Pancreas (tissue), 10 donors: ENCODE measurements at regions not wholly inside any gene's neighbourhood (a gene's known extent, or its start where the extent isn't known, plus 50 kb on each side); places are given as distances from the start of the nearest gene placed in this dataset.

Source experiments
- ATAC-seq, 4 donors: fragments of 200-7000 bp; cut with Tn5 transposase; one replicate each; pipeline versions ENCODE4 v1.8.0 to v1.9.1; 2020; ENCODE audit warnings: mild to moderate bottlenecking in 4 of 4, moderate library complexity in 4 of 4
- DNase-seq, 6 donors: peaks; one replicate each; pipeline ENCODE4 v3.0.0-alpha.2; 2020
- FAIRE-seq: peaks from 2 replicates; lab custom pipeline; 2012; peaks lifted over from hg19 to GRCh38; lab: Jason Lieb, UNC
- H3K27ac ChIP-seq, 4 donors: fragments of 200-600 bp; sonication (generic); 1 replicate in 3 of 4; 2 replicates in 1 of 4; pipeline versions ENCODE4 v1.5.0 to v1.8.0; 2020
- H3K27me3 ChIP-seq, 4 donors: fragments of 200-600 bp; one replicate each; pipeline ENCODE4 v1.8.0; 2021
- H3K36me3 ChIP-seq, 3 donors: fragments of 200-600 bp; sonication (generic) in 1 of 3; one replicate each; pipeline versions ENCODE4 v1.5.0 to v1.8.0; 2020 to 2021
- H3K4me1 ChIP-seq, 3 donors: fragments of 200-600 bp; one replicate each; pipeline ENCODE4 v1.8.0; 2021
- H3K4me3 ChIP-seq, 4 donors: fragments of 200-600 bp; sonication (generic) in 2 of 4; one replicate each; pipeline versions ENCODE4 v1.5.0 to v1.8.0; 2020 to 2021
- H3K9me3 ChIP-seq, 4 donors: fragments of 200-600 bp; one replicate each; pipeline ENCODE4 v1.8.0; 2021
- WGBS, 2 donors: extraction: QIAGEN DNeasy Blood & Tissue Kit; methylation state at CpG; one replicate each; pipeline ENCODE4 v1.1.7; 2013; 5-methylcytosine and 5-hydroxymethylcytosine counted together
- intact Hi-C, 3 donors: fragments of 100-400 bp; cut with DNase I; formaldehyde crosslinking; loops; one replicate each; pipeline versions ENCODE4 v1.11.1 to v1.14.2; 2022
- TF ChIP-seq, protein P1 (sequence below), 4 donors: fragments of 200-600 bp; sonication (generic) in 3 of 4; IDR thresholded peaks; one replicate each; pipeline versions ENCODE4 v1.5.0 to v1.8.0; 2021; ENCODE audit warnings: antibody characterized with exemption in 4 of 4
- donor health status: healthy with polysubstance abuse.
- donor health status: DM: no; HTN: no; CAD: no; lungs with moderate emphysema.
- donor health status: DM: no; HTN: no; CAD: no.
- donor health status: control.
- donor health status: control.
- donor health status: Bipolar disorder and iron deficiency.
- donor health status: DM: yes; HTN: yes; CAD: no.
- donor health status: DM: no; HTN: no; CAD: no.
- donor health status: DM: no; HTN: no; CAD: no.
- donor health status: DM: yes; HTN: yes; CAD: no.

DNA sequence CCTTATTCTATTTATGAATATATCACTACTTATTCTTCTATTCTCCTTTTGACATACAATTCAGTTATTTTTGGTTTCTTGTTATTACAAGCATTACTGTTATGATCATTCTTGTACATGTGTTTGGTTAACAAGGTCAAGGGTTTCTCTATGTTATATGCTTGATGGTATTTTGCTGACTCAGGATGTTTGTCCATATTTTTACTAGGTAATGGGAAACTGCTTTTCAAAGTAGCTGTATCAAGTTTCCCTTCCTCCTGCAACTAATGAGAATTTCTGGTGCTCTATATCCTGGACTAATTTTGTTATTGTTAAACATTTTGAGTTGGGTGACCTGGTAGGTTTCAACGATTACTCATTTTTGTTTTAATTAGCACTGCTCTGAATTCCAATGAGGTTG is 841.0 kb downstream of the OTOL1 start:
- WGBS, 2 donors, result 61% methylated on average over 1 of the region's 1 CpG
- DNase-seq, result no peak
- no peaks in the 10 kb centered on the region for H3K9me3 ChIP-seq
- H3K4me3 ChIP-seq, result no peak overlapping the region
- no peaks in the 10 kb centered on the region for H3K36me3 ChIP-seq
- H3K27ac ChIP-seq, result no peak overlapping the region
- H3K27me3 ChIP-seq, result no peaks in the 10 kb centered on the region
- ATAC-seq, result no peak
- no peak for FAIRE-seq
- intact Hi-C loops, result no loop called here
- TF ChIP-seq, protein P1, sequence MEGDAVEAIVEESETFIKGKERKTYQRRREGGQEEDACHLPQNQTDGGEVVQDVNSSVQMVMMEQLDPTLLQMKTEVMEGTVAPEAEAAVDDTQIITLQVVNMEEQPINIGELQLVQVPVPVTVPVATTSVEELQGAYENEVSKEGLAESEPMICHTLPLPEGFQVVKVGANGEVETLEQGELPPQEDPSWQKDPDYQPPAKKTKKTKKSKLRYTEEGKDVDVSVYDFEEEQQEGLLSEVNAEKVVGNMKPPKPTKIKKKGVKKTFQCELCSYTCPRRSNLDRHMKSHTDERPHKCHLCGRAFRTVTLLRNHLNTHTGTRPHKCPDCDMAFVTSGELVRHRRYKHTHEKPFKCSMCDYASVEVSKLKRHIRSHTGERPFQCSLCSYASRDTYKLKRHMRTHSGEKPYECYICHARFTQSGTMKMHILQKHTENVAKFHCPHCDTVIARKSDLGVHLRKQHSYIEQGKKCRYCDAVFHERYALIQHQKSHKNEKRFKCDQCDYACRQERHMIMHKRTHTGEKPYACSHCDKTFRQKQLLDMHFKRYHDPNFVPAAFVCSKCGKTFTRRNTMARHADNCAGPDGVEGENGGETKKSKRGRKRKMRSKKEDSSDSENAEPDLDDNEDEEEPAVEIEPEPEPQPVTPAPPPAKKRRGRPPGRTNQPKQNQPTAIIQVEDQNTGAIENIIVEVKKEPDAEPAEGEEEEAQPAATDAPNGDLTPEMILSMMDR (IDR thresholded peaks at IDR 0.05), result no peak
- H3K4me1 ChIP-seq, result no peaks in the 10 kb centered on the region

DNA sequence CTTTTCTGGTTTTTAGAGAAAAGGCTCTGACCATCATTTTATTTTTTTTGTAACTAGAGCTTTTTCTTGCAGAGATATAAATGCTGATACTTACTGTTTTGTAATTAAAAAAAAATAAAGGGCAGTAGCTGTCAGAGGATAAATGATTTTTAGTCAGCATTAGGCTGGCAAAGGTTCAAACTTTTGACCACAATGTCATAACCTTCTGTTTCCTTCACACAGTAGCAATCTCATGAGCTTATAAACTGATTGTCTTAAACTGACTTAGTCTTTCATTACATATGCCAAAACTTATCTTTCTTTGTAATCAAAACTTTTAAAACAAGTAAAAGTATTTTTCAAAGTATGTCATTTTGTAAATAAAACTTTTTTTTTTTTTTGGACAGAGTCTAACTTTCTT is 841.9 kb downstream of the OTOL1 start:
- no peak for FAIRE-seq
- TF ChIP-seq, protein P1 (IDR thresholded peaks at IDR 0.05), result no peak
- DNase-seq, result no peak
- H3K27me3 ChIP-seq, result no peaks in the 10 kb centered on the region
- H3K27ac ChIP-seq, result no peak overlapping the region
- intact Hi-C loops, result no loop called here
- no peak overlapping the region for H3K4me3 ChIP-seq
- H3K9me3 ChIP-seq, result no peaks in the 10 kb centered on the region
- no peaks in the 10 kb centered on the region for H3K36me3 ChIP-seq
- H3K4me1 ChIP-seq, result no peaks in the 10 kb centered on the region
- ATAC-seq, result no peak

DNA sequence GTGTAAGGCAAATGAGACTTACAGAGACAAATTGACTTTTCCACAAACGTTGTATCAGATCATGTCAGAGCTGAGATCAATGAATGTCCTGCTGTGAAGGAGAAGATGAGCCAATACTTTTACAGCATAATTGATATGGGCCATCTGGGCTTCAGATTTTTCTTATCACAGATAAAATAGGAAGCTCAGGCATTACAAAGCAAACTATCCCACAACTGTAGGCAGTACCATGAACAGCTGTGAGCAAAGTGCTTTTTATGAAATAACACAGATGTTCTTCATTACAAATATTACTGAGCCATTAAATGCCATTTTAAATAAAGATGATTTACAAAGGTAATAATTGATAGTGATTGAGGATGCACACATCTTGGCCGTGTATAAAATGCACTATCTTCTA is 852.3 kb downstream of the OTOL1 start:
- Histone ChIP-seq H3K9me3 (no peaks in the 10 kb centered on the region), H3K4me3 (no peak overlapping the region), H3K27me3 (no peaks in the 10 kb centered on the region), H3K27ac (no peak overlapping the region), H3K36me3 (no peaks in the 10 kb centered on the region), H3K4me1 (no peaks in the 10 kb centered on the region)
- DNase-seq, result no peak
- no peak for ATAC-seq
- TF ChIP-seq, protein P1 (IDR thresholded peaks at IDR 0.05), result no peak
- 4 to 7% methylated on average over 2 of the region's 2 CpGs for WGBS, 2 donors
- FAIRE-seq, result no peak
- intact Hi-C loops, result no loop called here

DNA sequence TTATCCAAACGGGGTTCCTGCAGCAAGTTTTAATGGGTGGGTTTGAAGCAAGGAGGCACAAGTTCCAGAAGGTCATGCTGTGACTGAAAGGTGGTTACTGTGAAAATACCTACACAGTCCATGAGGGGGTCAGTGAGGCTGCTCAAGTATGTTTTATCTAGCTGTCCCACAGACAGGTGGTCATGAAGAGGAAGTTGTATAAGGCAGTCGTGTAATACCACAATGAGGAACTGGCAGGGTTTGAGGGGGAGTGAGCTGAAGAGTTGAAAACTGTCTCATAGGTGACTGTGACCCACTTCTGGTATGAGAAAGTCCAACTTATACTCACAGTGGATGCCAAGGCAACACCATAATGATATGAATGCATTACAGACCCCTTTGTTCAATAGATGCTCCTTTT is 856.8 kb downstream of the OTOL1 start:
- DNase-seq (no peak), FAIRE-seq (no peak), ATAC-seq (no peak)
- intact Hi-C loops, result no loop called here
- no peaks in the 10 kb centered on the region for H3K27me3 ChIP-seq
- H3K36me3 ChIP-seq, result no peaks in the 10 kb centered on the region
- H3K4me1 ChIP-seq, result no peaks in the 10 kb centered on the region
- TF ChIP-seq, protein P1 (IDR thresholded peaks at IDR 0.05), result no peak
- H3K4me3 ChIP-seq, result no peak overlapping the region
- H3K9me3 ChIP-seq, result no peaks in the 10 kb centered on the region
- whole genome bisulfite sequencing, 2 donors, result 12 to 17% methylated on average over 2 of the region's 2 CpGs
- no peak overlapping the region for H3K27ac ChIP-seq

DNA sequence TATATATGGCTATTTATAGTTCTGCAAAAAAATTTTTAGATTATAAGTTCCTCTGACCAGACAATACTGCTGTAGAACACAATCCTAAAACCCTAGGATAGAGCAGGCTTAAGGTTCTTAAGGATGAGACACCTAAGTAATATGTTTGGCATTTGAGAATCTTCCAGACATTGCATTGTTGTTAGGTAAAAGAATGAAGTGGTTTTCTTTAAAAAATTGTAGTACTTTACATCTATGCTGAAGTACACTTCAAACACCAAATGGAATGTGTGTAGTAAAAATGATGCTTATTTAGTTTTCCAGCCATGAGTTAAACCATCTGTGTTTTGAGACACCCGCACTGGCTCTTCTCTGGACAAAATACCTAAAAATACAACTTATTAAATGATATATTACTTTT is 857.7 kb downstream of the OTOL1 start:
- H3K27me3 ChIP-seq, result no peaks in the 10 kb centered on the region
- FAIRE-seq (no peak), DNase-seq (no peak), ATAC-seq (no peak)
- intact Hi-C loops, result no loop called here
- no peak overlapping the region for H3K27ac ChIP-seq
- no peaks in the 10 kb centered on the region for H3K36me3 ChIP-seq
- 73 to 82% methylated on average over 1 of the region's 1 CpG for WGBS, 2 donors
- H3K9me3 ChIP-seq, result no peaks in the 10 kb centered on the region
- no peak overlapping the region for H3K4me3 ChIP-seq
- TF ChIP-seq, protein P1 (IDR thresholded peaks at IDR 0.05), result no peak
- H3K4me1 ChIP-seq, result no peaks in the 10 kb centered on the region
